ENCODE measurements at regions not wholly inside any gene's neighbourhood (a gene's known extent, or its start where the extent isn't known, plus 50 kb on each side); places are given as distances from the start of the nearest gene placed in this dataset.

- FAIRE-seq: no peak
These were observed 382.7 kb upstream of the RNF32 start for GRCh38 chr7:156257904-156258303.

- FAIRE-seq: no peak
These were observed 384.9 kb upstream of the RNF32 start for GRCh38 chr7:156255635-156256034.

DNA sequence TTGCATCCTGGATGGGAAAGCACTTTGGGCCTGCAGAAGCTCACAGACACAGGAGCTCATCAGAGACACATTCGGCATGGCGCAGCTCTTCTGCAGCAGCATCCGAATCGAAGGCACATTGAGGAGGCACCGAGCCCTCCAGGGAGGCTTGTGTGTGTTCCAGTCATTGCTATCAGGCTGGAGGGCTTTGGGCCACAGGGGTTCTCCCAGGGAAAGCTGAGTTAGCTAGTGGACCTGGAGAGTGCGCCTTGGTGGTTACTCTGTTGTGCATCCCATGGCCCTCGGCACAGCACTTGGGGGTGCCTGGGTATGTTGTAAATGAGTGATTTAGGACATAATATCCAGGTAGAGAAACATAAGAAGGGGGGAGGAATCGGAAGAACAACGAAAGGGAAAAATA, 388.7 kb upstream of the RNF32 start:
- FAIRE-seq: no peak

GRCh38 chr7:156240532-156240931, 400.0 kb upstream of the RNF32 start:
- FAIRE-seq: no peak

GRCh38 chr7:156238366-156239133, 402.0 kb upstream of the RNF32 start:
- no peak for FAIRE-seq

DNA sequence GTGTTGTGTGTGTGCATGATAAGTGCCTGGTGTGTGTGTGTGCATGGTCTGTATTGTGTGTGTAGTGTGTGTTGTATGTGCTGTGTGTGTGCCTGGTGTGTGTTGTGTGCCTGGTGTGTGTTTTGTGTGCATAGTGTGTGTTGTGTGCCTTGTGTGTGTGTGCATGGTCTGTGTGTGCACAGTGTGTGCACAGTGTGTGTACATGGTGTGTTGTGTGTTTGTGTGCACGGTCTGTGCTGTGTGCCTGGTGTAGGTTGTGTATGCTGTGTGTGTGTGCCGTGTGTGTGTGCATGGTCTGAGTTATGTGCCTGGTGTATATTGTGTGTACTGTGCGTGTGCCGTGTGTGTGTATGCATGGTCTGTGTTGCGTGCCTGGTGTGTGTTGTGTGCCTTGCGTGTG, 403.0 kb upstream of the RNF32 start:
- FAIRE-seq: no peak

DNA sequence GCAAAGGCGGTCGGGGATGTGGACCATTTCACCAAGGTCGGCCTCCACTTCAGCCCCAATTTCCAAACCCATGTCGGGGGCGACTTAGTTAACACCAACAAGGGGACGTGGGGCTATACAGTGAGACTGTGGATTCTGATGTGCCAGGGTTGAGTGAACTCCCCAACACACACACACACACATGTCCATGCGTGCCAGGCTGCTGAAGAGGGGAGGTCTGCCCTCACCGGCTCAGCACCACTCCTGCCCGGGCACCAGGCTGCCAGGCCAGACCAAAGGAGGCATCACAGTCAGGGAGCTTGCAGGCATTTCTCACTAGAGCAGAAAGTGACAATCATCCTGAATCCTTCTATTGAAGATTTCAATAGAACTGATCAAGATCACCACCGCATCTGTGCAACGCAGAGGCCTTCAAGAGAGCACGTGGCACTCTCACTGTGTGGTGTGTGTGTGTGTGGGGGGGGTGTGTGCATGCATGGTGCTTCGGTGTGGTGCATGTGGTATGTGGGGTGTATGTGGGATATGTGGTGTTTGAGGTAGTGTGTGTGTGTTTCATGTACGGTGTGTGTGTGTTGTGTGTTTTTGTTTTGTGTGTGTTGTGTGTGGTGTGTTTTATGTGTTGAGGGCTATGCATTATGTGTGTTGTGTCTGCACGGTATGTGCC, 403.5 kb upstream of the RNF32 start:
- FAIRE-seq: no peak

- FAIRE-seq: no peak
These were observed 404.2 kb upstream of the RNF32 start for GRCh38 chr7:156236181-156236889.

- FAIRE-seq: no peak
These were observed 405.7 kb upstream of the RNF32 start for GRCh38 chr7:156234666-156235494.

- no peak for FAIRE-seq
These were observed 406.4 kb upstream of the RNF32 start for GRCh38 chr7:156234192-156234591.

GRCh38 chr7:156232931-156233705, 407.5 kb upstream of the RNF32 start:
- no peak for FAIRE-seq

- no peak for FAIRE-seq
These were observed 410.0 kb upstream of the RNF32 start for GRCh38 chr7:156230576-156230975.

GRCh38 chr7:156224833-156225225, 412.6 kb upstream of the SHH start:
- FAIRE-seq: no peak

GRCh38 chr7:156223935-156224832, 411.9 kb upstream of the SHH start:
- no peak for FAIRE-seq

GRCh38 chr7:156222611-156223010, 410.3 kb upstream of the SHH start:
- no peak for FAIRE-seq

GRCh38 chr7:156222151-156222550, 409.9 kb upstream of the SHH start:
- no peak for FAIRE-seq

DNA sequence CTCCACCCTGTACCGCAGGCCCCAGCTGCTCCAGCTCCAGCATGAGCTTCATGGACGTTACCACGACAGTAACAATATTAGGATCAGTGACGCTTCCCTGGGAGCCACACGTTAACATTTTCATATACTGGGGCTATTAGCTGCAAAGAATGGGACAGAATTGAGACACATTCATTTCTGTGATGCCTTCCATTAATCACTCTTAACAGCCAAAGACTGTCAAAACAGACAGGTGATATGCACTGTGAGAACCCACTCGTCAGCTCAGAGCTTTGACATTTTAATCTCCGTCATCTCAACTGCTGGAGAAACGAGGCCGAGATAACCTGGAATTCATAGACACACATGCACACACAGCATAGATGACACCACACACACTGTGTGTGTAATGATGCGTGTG, 408.4 kb upstream of the SHH start:
- FAIRE-seq: no peak

- FAIRE-seq: no peak
These were observed 407.9 kb upstream of the SHH start for GRCh38 chr7:156220078-156220605.

- FAIRE-seq: no peak
These were observed 407.2 kb upstream of the SHH start for GRCh38 chr7:156219307-156220077.

Measured in TTC549 (cell line).